ENCODE measurements at regions not wholly inside any gene's neighbourhood (a gene's known extent, or its start where the extent isn't known, plus 50 kb on each side); places are given as distances from the start of the nearest gene placed in this dataset.

DNA sequence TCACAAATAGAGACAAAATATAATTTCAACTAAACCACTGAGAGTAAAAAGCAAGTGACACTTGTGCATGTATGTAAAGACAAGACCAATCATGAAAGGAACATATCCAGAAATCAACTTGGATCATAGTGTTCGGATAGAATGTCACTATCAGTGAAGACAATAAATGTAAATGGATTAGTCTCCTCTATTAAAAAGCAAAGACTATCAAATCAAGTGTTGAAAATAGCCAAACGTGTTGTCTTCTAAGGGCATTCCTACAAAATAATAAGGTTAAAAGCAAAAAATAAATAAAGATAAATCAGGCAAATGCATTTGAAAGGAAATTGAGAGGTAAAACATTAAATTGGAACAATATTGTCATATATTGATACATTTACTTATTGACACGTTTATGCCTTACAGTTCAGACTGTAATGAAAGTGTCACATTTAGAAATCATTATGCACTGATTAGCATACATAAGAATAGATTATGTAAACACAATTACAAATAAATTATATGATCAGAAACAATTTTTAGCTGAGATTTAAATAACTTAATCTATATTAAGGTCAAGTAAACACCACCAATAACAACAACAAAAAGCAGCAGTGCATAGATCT, 1100.1 kb downstream of the BRD1 start:
- Histone ChIP-seq H3K9ac (no peak overlapping the region), H3K27ac (no peak overlapping the region), H3K4me3 (no peak overlapping the region), H3K9me3 (replicated peaks in 1 of 11) (peaks cover 21 to 36% (median 28%) of the 10 kb centered on the region in 11 experiments), H3K27me3 (no peaks in the 10 kb centered on the region), H3K4me2 (no peak overlapping the region), H3K4me1 (no peaks in the 10 kb centered on the region), H4K20me1 (peaks cover 0 to 18% (median 0%) of the 10 kb centered on the region in 11 experiments; a peak in 2 of 22 replicates), H3K36me3 (no peaks in the 10 kb centered on the region)
- TF ChIP-seq Cebpa-rat (IDR thresholded peaks at IDR 0.05) = no peak

DNA sequence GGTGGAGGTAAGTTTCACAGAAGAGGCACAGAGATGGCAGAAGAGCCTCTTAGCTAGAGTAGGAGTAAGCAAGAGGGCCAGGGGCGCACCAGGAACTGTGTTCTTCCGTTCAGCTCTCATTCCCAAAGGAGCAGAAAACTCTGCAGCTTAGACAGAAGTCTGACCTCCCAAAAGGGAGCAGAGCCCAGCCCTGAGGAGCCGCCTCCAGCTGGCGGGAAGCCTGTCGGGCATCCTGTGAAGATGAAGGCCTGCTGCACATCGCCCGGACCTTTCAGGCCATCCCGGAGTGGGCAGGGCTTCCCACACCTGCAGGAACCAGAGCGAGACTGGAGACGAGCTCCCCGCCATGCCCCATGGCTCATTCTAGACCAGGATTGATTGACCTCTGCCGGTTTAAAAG, 1102.8 kb downstream of the BRD1 start:
- peaks cover 0 to 27% (median 0%) of the 10 kb centered on the region in 11 experiments; a peak in 2 of 22 replicates for H4K20me1 ChIP-seq
- H3K4me2 ChIP-seq = no peak overlapping the region
- TF ChIP-seq Cebpa-rat (IDR thresholded peaks at IDR 0.05) = no peak
- no peaks in the 10 kb centered on the region for H3K36me3 ChIP-seq
- H3K9ac ChIP-seq = no peak overlapping the region
- no peak overlapping the region for H3K27ac ChIP-seq
- peaks cover 21 to 36% (median 28%) of the 10 kb centered on the region in 11 experiments for H3K9me3 ChIP-seq (replicated peaks in 1 of 11)
- peaks cover 0 to 10% (median 6%) of the 10 kb centered on the region in 10 experiments; a peak in 7 of 20 replicates for H3K4me1 ChIP-seq
- no peaks in the 10 kb centered on the region for H3K27me3 ChIP-seq
- no peak overlapping the region for H3K4me3 ChIP-seq

DNA sequence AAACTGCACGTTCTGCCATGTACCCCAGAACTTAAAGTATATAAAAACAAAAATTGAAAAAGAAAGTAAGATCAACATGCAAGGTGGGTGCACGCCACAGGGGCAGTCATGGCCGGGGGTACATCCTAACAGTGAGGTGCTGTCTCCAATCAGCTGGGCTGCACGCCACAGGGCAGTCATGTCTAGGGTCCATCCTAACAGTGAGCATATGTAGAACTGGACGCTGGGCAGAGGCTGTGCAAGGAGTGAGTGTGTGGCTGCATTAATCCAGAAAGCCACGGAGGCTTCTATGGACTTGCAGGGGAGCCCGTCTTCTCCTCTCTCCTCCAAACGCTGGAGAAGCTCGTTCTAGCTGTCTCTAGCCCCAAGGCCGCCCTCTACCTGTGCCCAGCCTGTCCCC, 1105.0 kb downstream of the BRD1 start:
- Histone ChIP-seq H3K36me3 (no peaks in the 10 kb centered on the region), H3K9me3 (replicated peaks in 1 of 11) (peaks cover 17 to 29% (median 21%) of the 10 kb centered on the region in 11 experiments), H3K4me3 (no peak overlapping the region), H3K27ac (no peak overlapping the region), H3K4me2 (no peak overlapping the region), H3K9ac (no peak overlapping the region), H4K20me1 (peaks cover 0 to 42% (median 0%) of the 10 kb centered on the region in 11 experiments; a peak in 3 of 22 replicates), H3K4me1 (peaks cover 8 to 23% (median 15%) of the 10 kb centered on the region in 10 experiments; a peak in 18 of 20 replicates), H3K27me3 (no peaks in the 10 kb centered on the region)
- no peak for TF ChIP-seq Cebpa-rat (IDR thresholded peaks at IDR 0.05)

DNA sequence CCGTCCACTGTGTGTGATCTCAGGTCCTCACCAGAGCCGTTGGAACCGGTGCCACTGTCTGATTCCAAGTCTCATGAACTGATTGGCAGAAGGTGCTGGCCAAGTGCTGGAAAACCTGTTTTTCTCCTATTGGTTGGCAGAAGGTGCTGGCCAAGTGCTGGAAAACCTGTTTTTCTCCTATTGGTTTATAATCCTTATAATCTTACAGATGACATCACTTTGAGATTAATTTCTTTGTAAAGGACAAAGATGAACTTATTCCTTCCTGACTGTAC, 1106.3 kb downstream of the BRD1 start:
- Histone ChIP-seq H3K27me3 (no peaks in the 10 kb centered on the region), H3K9ac (no peak overlapping the region), H3K4me2 (no peak overlapping the region), H3K36me3 (no peaks in the 10 kb centered on the region), H3K27ac (no peak overlapping the region), H3K9me3 (replicated peaks in 1 of 11) (peaks cover 3 to 16% (median 8%) of the 10 kb centered on the region in 11 experiments; a peak in 20 of 22 replicates), H3K4me1 (peaks cover 9 to 26% (median 15%) of the 10 kb centered on the region in 10 experiments; a peak in 18 of 20 replicates), H4K20me1 (peaks cover 0 to 49% (median 0%) of the 10 kb centered on the region in 11 experiments; a peak in 3 of 22 replicates), H3K4me3 (no peak overlapping the region)
- TF ChIP-seq Cebpa-rat (IDR thresholded peaks at IDR 0.05) = no peak

DNA sequence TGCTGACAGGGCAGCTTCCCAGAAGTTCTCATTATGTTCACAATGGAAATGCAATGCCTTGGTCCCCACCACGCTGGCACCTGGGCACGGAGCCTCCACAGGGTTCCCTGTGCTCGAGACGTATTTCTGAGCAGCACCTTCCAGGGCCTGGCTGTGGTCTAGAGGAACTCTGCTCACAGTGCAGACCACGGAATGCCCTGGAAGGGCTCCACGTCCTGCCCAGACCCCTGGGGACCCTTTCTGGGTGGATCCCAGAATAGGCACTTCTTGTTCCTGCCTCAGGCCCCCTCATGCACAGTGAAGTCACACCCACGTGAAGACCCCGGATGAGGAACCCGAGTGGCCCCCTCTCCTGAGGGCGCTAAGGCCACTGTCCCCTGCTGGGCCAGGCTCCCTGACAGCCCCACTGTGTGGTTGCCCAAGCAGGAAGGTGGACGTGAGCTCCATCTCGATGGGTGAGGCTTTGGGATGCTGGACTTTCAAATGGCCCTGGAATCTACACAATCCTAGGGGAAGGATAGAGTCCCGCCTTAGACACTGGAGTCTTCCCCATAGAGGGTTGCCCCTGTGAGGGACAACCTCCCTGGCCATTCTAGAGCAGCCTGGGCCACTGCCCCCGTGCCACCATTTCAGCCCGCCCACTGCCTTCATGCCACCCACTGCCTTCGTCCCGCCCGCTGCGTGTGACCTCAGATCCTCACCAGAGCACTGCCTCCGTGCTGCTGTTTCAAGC, 1106.8 kb downstream of the BRD1 start:
- no peak for TF ChIP-seq Cebpa-rat (IDR thresholded peaks at IDR 0.05)
- Histone ChIP-seq H3K27ac (no peak overlapping the region), H4K20me1 (peaks cover 0 to 49% (median 0%) of the 10 kb centered on the region in 11 experiments; a peak in 3 of 22 replicates), H3K9ac (no peak overlapping the region), H3K27me3 (no peaks in the 10 kb centered on the region), H3K4me3 (no peak overlapping the region), H3K4me1 (peaks cover 9 to 26% (median 15%) of the 10 kb centered on the region in 10 experiments; a peak in 18 of 20 replicates), H3K9me3 (replicated peaks in 1 of 11) (peaks cover under 1 to 11% (median 4%) of the 10 kb centered on the region in 11 experiments; a peak in 16 of 22 replicates), H3K4me2 (peak overlapping the region in 3 of 11 experiments; percentile 4 to 30 (median 26); a peak in 3 of 22 replicates), H3K36me3 (no peaks in the 10 kb centered on the region)

DNA sequence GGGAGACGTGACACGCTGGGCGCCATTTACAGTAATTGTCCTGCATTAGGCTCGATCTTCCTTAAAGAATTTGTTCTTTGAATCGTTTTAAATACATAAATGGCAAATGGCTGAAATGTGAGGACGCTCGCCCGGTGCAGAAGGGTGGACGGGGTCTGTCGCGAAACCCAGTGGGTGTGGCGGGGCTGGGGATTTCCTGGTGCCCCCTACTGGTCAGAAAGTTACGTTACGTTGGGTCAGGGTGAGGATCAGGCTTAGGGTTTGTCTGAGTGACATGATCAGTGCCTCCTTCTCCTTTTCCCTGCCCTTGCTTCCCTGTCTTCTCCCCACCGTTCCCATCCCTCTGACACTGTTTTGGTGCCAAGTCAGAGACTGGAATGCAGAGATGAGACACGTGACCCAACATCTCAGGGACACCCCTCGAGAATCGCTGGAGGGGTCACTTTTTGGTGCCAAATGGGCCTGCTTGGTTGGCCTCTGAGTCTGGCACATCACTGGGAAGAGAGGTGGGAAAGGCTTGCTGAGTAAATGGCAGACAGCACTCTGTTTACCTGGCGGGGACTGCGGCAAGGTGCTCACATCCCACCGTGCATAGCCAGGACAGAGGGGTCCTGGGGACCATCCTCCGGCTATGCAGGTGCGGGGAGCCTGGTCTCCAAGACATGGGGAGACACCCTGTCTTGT, 1107.6 kb downstream of the BRD1 start:
- H3K4me2 ChIP-seq = peak overlapping the region in 3 of 11 experiments; percentile 4 to 30 (median 26); a peak in 3 of 22 replicates
- H3K9ac ChIP-seq = no peak overlapping the region
- H3K36me3 ChIP-seq = no peaks in the 10 kb centered on the region; a peak in 2 of 22 replicates
- peaks cover 0 to 49% (median 0%) of the 10 kb centered on the region in 11 experiments; a peak in 3 of 22 replicates for H4K20me1 ChIP-seq
- H3K4me1 ChIP-seq = peaks cover 9 to 26% (median 15%) of the 10 kb centered on the region in 10 experiments; a peak in 18 of 20 replicates
- no peak overlapping the region for H3K4me3 ChIP-seq
- H3K27me3 ChIP-seq = no peaks in the 10 kb centered on the region
- peaks cover 0 to 8% (median 6%) of the 10 kb centered on the region in 11 experiments; a peak in 10 of 22 replicates for H3K9me3 ChIP-seq (replicated peaks in 1 of 11)
- no peak overlapping the region for H3K27ac ChIP-seq
- no peak for TF ChIP-seq Cebpa-rat (IDR thresholded peaks at IDR 0.05)

DNA sequence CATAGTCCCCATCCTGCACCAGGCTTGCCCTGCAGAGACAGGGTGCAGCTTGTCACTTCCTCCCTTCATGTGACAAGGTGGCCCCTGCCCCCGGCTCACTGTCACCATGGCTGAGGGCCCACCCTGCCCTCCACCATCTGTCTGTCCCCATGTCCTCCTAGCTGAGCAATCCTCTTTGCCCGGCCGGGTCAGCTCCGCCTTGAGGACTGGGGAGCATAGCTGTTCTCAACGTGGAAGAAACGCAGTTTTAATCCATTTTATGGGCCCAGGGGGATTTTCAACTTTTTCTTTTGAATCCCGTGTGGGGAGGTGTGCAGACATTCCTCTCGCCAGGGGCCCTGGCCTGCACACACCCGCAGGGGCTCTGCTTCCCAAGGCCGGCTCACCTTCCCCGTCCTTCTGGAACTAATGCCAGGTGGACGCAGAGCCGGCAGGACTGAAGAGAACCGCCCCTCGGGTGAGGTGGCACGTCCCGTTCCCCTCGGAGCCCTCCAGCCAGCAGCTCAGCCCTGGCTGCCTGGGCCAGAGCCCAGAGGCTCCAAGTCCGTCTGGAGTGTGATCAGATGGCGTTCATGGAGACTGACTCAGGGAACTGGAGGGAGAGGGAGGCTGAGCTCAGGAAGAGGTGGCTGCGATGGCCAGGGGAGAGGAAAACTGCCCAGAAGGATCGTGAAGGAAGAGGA, 1108.7 kb downstream of the BRD1 start:
- H3K4me2 ChIP-seq = peak overlapping the region in 7 of 11 experiments; percentile 29 to 67 (median 42); a peak in 4 of 22 replicates
- no peaks in the 10 kb centered on the region for H3K27me3 ChIP-seq
- no peaks in the 10 kb centered on the region; a peak in 2 of 22 replicates for H3K36me3 ChIP-seq
- H3K4me3 ChIP-seq = no peak overlapping the region
- H3K27ac ChIP-seq = no peak overlapping the region
- H3K9me3 ChIP-seq (replicated peaks in 1 of 11) = peaks cover 0 to 8% (median 6%) of the 10 kb centered on the region in 11 experiments; a peak in 10 of 22 replicates
- peaks cover 0 to 40% (median 0%) of the 10 kb centered on the region in 11 experiments; a peak in 3 of 22 replicates for H4K20me1 ChIP-seq
- H3K9ac ChIP-seq = no peak overlapping the region
- TF ChIP-seq Cebpa-rat (IDR thresholded peaks at IDR 0.05) = no peak
- H3K4me1 ChIP-seq = peaks cover 9 to 26% (median 15%) of the 10 kb centered on the region in 10 experiments; a peak in 18 of 20 replicates
